HEK293 (cell line): ENCODE measurements at regions not wholly inside any gene's neighbourhood (a gene's known extent, or its start where the extent isn't known, plus 50 kb on each side); places are given as distances from the start of the nearest gene placed in this dataset.

Experiments
- BCL11A ChIP-seq: fragments of 450-650 bp; formaldehyde crosslinking; IDR thresholded peaks from 2 replicates; pipeline ENCODE4 v1.5.1; 2016; ENCODE audit warnings: low read depth, missing biosample characterization, missing genetic modification characterization
- RBAK ChIP-seq: fragments of 450-650 bp; formaldehyde crosslinking; IDR thresholded peaks from 2 replicates; pipeline ENCODE4 v1.5.1; 2016; ENCODE audit warnings: missing biosample characterization, missing genetic modification characterization
- TF ChIP-seq, protein P1 (sequence below): fragments of 450-650 bp; formaldehyde crosslinking; IDR thresholded peaks from 2 replicates; pipeline ENCODE4 v1.5.1; 2016; ENCODE audit warnings: missing biosample characterization, missing genetic modification characterization
- TF ChIP-seq, protein P2 (sequence below): fragments of 450-650 bp; formaldehyde crosslinking; IDR thresholded peaks from 2 replicates; pipeline ENCODE4 v1.5.1; 2016; ENCODE audit warnings: missing biosample characterization, missing genetic modification characterization

DNA sequence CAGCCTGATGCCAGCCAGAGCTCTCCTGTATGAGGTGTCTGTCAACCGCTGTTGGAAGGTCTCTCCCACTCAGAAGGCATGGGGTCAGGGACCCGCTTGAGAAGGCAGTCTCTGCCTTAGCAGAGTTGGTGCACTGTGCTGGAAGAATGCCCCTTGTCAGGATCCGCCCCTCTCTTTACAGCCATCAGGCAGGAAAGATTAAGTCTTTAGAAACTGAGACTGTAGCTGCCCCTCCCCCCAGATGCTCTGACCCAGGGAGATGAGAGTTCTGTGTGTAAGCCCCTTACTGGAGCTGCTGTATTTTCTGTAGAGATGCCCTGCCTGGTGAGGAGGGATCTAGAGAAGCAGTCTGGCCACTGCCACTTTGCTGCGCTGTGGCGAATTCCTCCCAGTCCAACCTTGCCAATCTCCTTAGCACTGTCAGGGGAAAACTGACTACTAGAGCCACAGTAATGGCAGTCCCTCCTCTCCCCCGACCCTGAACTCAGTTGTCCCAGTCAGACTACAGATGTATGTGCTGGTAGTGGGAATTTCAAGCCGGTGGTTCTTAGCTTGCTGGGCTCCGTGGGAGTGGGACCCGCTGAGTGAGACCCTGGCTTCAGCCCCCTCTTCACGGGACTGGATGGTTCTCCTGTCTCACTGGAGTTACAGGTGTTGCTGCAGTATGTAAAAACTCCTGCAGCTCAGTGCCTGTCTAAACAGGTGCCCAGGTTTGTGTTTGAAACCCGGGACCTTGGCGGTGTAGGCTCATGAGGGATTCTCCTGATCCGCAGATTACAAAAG is 285.5 kb upstream of the ZWINT start:
- TF ChIP-seq RBAK (no peak), BCL11A (no peak)
- TF ChIP-seq, protein P1, sequence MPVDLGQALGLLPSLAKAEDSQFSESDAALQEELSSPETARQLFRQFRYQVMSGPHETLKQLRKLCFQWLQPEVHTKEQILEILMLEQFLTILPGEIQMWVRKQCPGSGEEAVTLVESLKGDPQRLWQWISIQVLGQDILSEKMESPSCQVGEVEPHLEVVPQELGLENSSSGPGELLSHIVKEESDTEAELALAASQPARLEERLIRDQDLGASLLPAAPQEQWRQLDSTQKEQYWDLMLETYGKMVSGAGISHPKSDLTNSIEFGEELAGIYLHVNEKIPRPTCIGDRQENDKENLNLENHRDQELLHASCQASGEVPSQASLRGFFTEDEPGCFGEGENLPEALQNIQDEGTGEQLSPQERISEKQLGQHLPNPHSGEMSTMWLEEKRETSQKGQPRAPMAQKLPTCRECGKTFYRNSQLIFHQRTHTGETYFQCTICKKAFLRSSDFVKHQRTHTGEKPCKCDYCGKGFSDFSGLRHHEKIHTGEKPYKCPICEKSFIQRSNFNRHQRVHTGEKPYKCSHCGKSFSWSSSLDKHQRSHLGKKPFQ (tag by site-specific recombination): no peak
- TF ChIP-seq, protein P2, sequence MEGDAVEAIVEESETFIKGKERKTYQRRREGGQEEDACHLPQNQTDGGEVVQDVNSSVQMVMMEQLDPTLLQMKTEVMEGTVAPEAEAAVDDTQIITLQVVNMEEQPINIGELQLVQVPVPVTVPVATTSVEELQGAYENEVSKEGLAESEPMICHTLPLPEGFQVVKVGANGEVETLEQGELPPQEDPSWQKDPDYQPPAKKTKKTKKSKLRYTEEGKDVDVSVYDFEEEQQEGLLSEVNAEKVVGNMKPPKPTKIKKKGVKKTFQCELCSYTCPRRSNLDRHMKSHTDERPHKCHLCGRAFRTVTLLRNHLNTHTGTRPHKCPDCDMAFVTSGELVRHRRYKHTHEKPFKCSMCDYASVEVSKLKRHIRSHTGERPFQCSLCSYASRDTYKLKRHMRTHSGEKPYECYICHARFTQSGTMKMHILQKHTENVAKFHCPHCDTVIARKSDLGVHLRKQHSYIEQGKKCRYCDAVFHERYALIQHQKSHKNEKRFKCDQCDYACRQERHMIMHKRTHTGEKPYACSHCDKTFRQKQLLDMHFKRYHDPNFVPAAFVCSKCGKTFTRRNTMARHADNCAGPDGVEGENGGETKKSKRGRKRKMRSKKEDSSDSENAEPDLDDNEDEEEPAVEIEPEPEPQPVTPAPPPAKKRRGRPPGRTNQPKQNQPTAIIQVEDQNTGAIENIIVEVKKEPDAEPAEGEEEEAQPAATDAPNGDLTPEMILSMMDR: no peak
